HCT116 (cell line): ENCODE measurements at regions not wholly inside any gene's neighbourhood (a gene's known extent, or its start where the extent isn't known, plus 50 kb on each side); places are given as distances from the start of the nearest gene placed in this dataset.

Experiments
- ATAC-seq: fragments of 200-7000 bp; cut with Tn5 transposase; 2 replicates; pipeline ENCODE4 v1.9.1; 2020; ENCODE audit warnings: mild to moderate bottlenecking, moderate library complexity
- BruUV-seq: library from RNA; stranded (reverse); fragments of 400-500 nt; replicated peaks from 2 replicates; lab custom pipeline; 2021; lab: Mats Ljungman, UMichigan
- CTCF ChIA-PET: fragments of 300-600 bp; sonication (Branson Sonifier 250); formaldehyde crosslinking; loops from one replicate; lab custom pipeline; 2021; ENCODE audit warnings: antibody characterized with exemption; lab: Charles Lee
- POLR2A ChIA-PET: fragments of 300-600, 350-600 bp; sonication (Branson Sonifier 250); formaldehyde crosslinking; loops from one replicate; lab custom pipeline; 2021; ENCODE audit warnings: antibody characterized with exemption; lab: Charles Lee
- RAD21 ChIA-PET, 2 experiments: fragments of 300-600 bp; sonication (Branson Sonifier 250); formaldehyde crosslinking; loops; one replicate each; lab custom pipeline; 2023; ENCODE audit warnings: low total read pairs in 2 of 2; ENCODE audit not compliant: uncharacterized antibody in 2 of 2, unreplicated experiment in 2 of 2, low non-redundant PET in 1 of 2; lab: Charles Lee
- DNase-seq: peaks from one replicate; pipeline ENCODE4 v3.0.0-alpha.2; 2010; ENCODE audit warnings: low read depth, low spot score
- H2AFZ ChIP-seq: fragments of 200-600 bp; shearing (Covaris generic), sonication (generic); 2 replicates; pipeline ENCODE4 v1.6.1; 2017; ENCODE audit warnings: low read depth, mixed run types, mixed read lengths, antibody characterized with exemption, low read length; ENCODE audit not compliant: poor library complexity, severe bottlenecking
- H3K27ac ChIP-seq: 2 replicates; pipeline ENCODE4 v1.5.1; 2012; ENCODE audit warnings: low read depth, low read length
- H3K27me3 ChIP-seq: fragments of 200-600 bp; sonication (generic); 2 replicates; pipeline ENCODE4 v1.6.1; 2016; ENCODE audit warnings: mixed run types, low read length, mixed read lengths; ENCODE audit not compliant: insufficient read depth
- H3K36me3 ChIP-seq, 2 experiments: fragments of 200-500 bp in 1 of 2; fragments of 200-600 bp in 1 of 2; sonication (Bioruptor generic) in 1 of 2; sonication (generic) in 1 of 2; 2 replicates each; pipeline versions ENCODE4 v1.5.1 to v1.6.1; 2014 to 2016; ENCODE audit warnings: low read length in 2 of 2, inconsistent platforms in 1 of 2, mixed read lengths in 1 of 2, mixed run types in 1 of 2; ENCODE audit not compliant: insufficient read depth in 2 of 2, control insufficient read depth in 1 of 2
- H3K4me1 ChIP-seq, 2 experiments: fragments of 200-600 bp in 1 of 2; sonication (generic) in 1 of 2; 2 replicates each; pipeline versions ENCODE4 v1.5.1 to v1.6.1; 2012 to 2017; ENCODE audit warnings: low read length in 2 of 2, inconsistent platforms in 1 of 2, mild to moderate bottlenecking in 1 of 2, mixed read lengths in 1 of 2, mixed run types in 1 of 2, moderate library complexity in 1 of 2; ENCODE audit not compliant: insufficient read depth in 2 of 2, control insufficient read depth in 1 of 2
- H3K4me2 ChIP-seq: fragments of 200-600 bp; sonication (generic); 2 replicates; pipeline ENCODE4 v1.6.1; 2017; ENCODE audit warnings: mixed run types, low read length, mixed read lengths
- H3K4me3 ChIP-seq, 2 experiments: fragments of 200-600 bp in 1 of 2; sonication (generic) in 1 of 2; replicated peaks in 1 of 2; 2 replicates each; pipeline ENCODE4 v1.5.1; 2011 to 2016; ENCODE audit warnings: low read length in 2 of 2, control low read depth in 1 of 2, low read depth in 1 of 2, mild to moderate bottlenecking in 1 of 2, mixed read lengths in 1 of 2, mixed run types in 1 of 2
- H3K79me2 ChIP-seq: fragments of 200-600 bp; sonication (generic); 2 replicates; pipeline ENCODE4 v1.6.1; 2017; ENCODE audit warnings: mild to moderate bottlenecking, mixed run types, low read length, moderate library complexity, mixed read lengths; ENCODE audit not compliant: insufficient read depth
- H3K9ac ChIP-seq: fragments of 200-600 bp; sonication (generic); 2 replicates; pipeline ENCODE4 v1.6.1; 2016; ENCODE audit warnings: low read length, mixed read lengths
- H3K9me2 ChIP-seq: fragments of 200-600 bp; sonication (generic), shearing (Covaris generic); 2 replicates; pipeline ENCODE4 v1.6.1; 2017; ENCODE audit warnings: mixed run types, mild to moderate bottlenecking, moderate library complexity; ENCODE audit not compliant: insufficient read depth
- H3K9me3 ChIP-seq, 2 experiments: fragments of 200-500 bp in 1 of 2; fragments of 200-600 bp in 1 of 2; sonication (Bioruptor generic) in 1 of 2; sonication (generic) in 1 of 2; 2 replicates each; pipeline ENCODE4 v1.6.1; 2014 to 2017; ENCODE audit warnings: low read length in 2 of 2, mixed read lengths in 2 of 2, inconsistent platforms in 1 of 2, low read depth in 1 of 2, mild to moderate bottlenecking in 1 of 2, mixed run types in 1 of 2, moderate library complexity in 1 of 2; ENCODE audit not compliant: control insufficient read depth in 1 of 2, insufficient read depth in 1 of 2
- H4K20me1 ChIP-seq: fragments of 200-600 bp; sonication (generic), shearing (Covaris generic); 2 replicates; pipeline ENCODE4 v1.6.1; 2017; ENCODE audit warnings: mixed run types, mild to moderate bottlenecking, moderate library complexity; ENCODE audit not compliant: insufficient read depth
- ATF3 ChIP-seq: IDR thresholded peaks from 2 replicates; pipeline ENCODE4 v1.6.1; 2012
- ELF1 ChIP-seq: IDR thresholded peaks from 2 replicates; pipeline ENCODE4 v1.6.1; 2012; ENCODE audit warnings: low read depth, borderline replicate concordance
- EZH2 ChIP-seq: fragments of 200-600 bp; sonication (generic); IDR thresholded peaks from 2 replicates; pipeline ENCODE4 v1.6.1; 2017; ENCODE audit warnings: antibody characterized with exemption, mixed run types
- EZH2phosphoT487 ChIP-seq: fragments of 200-600 bp; IDR thresholded peaks from 2 replicates; pipeline ENCODE4 v1.6.1; 2018; ENCODE audit warnings: antibody characterized with exemption, borderline replicate concordance
- MAX ChIP-seq: IDR thresholded peaks from 2 replicates; pipeline ENCODE4 v1.6.1; 2012
- POLR2A ChIP-seq: IDR thresholded peaks from 2 replicates; pipeline ENCODE4 v1.7.0; 2011; ENCODE audit warnings: borderline replicate concordance; ENCODE audit not compliant: insufficient read depth, insufficient read length; ENCODE audit errors: extremely low read depth
- POLR2AphosphoS5 ChIP-seq: IDR thresholded peaks from 2 replicates; pipeline ENCODE4 v1.6.1; 2011; ENCODE audit warnings: mild to moderate bottlenecking, low read depth, low read length, moderate library complexity
- RAD21 ChIP-seq: IDR thresholded peaks from 2 replicates; pipeline ENCODE4 v1.6.1; 2012; ENCODE audit warnings: low read depth, mild to moderate bottlenecking
- SIN3A ChIP-seq: IDR thresholded peaks from 2 replicates; pipeline ENCODE4 v1.6.1; 2012; ENCODE audit warnings: low read depth
- SP1 ChIP-seq: IDR thresholded peaks from 2 replicates; pipeline ENCODE4 v1.6.1; 2012; ENCODE audit warnings: low read depth
- TCF7L2 ChIP-seq: IDR thresholded peaks from 2 replicates; pipeline ENCODE4 v1.7.0; 2011; ENCODE audit warnings: borderline replicate concordance, inconsistent platforms; ENCODE audit not compliant: insufficient read depth, insufficient read length; ENCODE audit errors: extremely low read depth
- YY1 ChIP-seq: IDR thresholded peaks from 2 replicates; pipeline ENCODE4 v1.6.1; 2011; ENCODE audit warnings: low read length, low read depth, moderate library complexity, mild to moderate bottlenecking; ENCODE audit not compliant: insufficient replicate concordance; ENCODE audit errors: extremely low read depth
- ZBTB33 ChIP-seq: IDR thresholded peaks from 2 replicates; pipeline ENCODE4 v1.6.1; 2011; ENCODE audit warnings: mild to moderate bottlenecking, low read length, moderate library complexity; ENCODE audit not compliant: insufficient replicate concordance; ENCODE audit errors: extremely low read depth
- ZNF274 ChIP-seq: fragments of 200-500 bp; sonication (Bioruptor generic); IDR thresholded peaks from 2 replicates; pipeline ENCODE4 v1.6.1; 2014; ENCODE audit warnings: mild to moderate bottlenecking, low read depth, low read length, inconsistent platforms
- intact Hi-C: fragments of 100-400 bp; cut with micrococcal nuclease; formaldehyde crosslinking; loops from 2 replicates; pipeline ENCODE4 v1.10.0; 2022
- TF ChIP-seq, protein P1 (sequence below): IDR thresholded peaks from 2 replicates; pipeline ENCODE4 v1.6.1; 2012; ENCODE audit warnings: low read depth

- POLR2A ChIA-PET, result no interaction called here
- TF ChIP-seq EZH2, result no peak
- TF ChIP-seq SIN3A, result no peak
- TF ChIP-seq POLR2A, result no peak
- no peak for TF ChIP-seq EZH2phosphoT487
- no peak for TF ChIP-seq ZBTB33
- TF ChIP-seq, protein P1, sequence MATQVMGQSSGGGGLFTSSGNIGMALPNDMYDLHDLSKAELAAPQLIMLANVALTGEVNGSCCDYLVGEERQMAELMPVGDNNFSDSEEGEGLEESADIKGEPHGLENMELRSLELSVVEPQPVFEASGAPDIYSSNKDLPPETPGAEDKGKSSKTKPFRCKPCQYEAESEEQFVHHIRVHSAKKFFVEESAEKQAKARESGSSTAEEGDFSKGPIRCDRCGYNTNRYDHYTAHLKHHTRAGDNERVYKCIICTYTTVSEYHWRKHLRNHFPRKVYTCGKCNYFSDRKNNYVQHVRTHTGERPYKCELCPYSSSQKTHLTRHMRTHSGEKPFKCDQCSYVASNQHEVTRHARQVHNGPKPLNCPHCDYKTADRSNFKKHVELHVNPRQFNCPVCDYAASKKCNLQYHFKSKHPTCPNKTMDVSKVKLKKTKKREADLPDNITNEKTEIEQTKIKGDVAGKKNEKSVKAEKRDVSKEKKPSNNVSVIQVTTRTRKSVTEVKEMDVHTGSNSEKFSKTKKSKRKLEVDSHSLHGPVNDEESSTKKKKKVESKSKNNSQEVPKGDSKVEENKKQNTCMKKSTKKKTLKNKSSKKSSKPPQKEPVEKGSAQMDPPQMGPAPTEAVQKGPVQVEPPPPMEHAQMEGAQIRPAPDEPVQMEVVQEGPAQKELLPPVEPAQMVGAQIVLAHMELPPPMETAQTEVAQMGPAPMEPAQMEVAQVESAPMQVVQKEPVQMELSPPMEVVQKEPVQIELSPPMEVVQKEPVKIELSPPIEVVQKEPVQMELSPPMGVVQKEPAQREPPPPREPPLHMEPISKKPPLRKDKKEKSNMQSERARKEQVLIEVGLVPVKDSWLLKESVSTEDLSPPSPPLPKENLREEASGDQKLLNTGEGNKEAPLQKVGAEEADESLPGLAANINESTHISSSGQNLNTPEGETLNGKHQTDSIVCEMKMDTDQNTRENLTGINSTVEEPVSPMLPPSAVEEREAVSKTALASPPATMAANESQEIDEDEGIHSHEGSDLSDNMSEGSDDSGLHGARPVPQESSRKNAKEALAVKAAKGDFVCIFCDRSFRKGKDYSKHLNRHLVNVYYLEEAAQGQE, result no peak
- no peak for TF ChIP-seq SP1
- TF ChIP-seq RAD21, result no peak
- no peak for TF ChIP-seq MAX
- TF ChIP-seq ZNF274, result no peak
- no peak for TF ChIP-seq POLR2AphosphoS5
- no peak for TF ChIP-seq YY1
- no peak for TF ChIP-seq ATF3
- no peak for TF ChIP-seq ELF1
- no peak for TF ChIP-seq TCF7L2
- CTCF ChIA-PET, result interaction anchor here (1.6 kb wide), 1 partner anchor 196 kb away, joined by 4 read pairs; no protein-coding TSS in a partner anchor
- Histone ChIP-seq H3K36me3 (no peaks in the 10 kb centered on the region), H3K4me3 (no peak overlapping the region), H3K9me2 (no peaks in the 10 kb centered on the region), H3K79me2 (no peaks in the 10 kb centered on the region), H3K27me3 (no peaks in the 10 kb centered on the region), H3K4me1 (peaks cover 0 to 10% of the 10 kb centered on the region in 2 experiments; a peak in 1 of 4 replicates), H3K27ac (no peak overlapping the region), H3K9ac (no peak overlapping the region), H3K4me2 (no peak overlapping the region), H3K9me3 (no peaks in the 10 kb centered on the region), H2AFZ (no peak overlapping the region), H4K20me1 (no peaks in the 10 kb centered on the region)
- intact Hi-C loops, result no loop called here
- DNase-seq (no peak), ATAC-seq (no peak)
- no TSS peak for BruUV-seq
- RAD21 ChIA-PET, result no interaction called here
Observed at GRCh38 chr13:29703421-29703820, 107.9 kb upstream of the SLC7A1 start.
